SK-N-SH (cell line): ENCODE measurements at regions not wholly inside any gene's neighbourhood (a gene's known extent, or its start where the extent isn't known, plus 50 kb on each side); places are given as distances from the start of the nearest gene placed in this dataset.

Experiments
- CTCF ChIA-PET: fragments of 300-600, 350-600 bp; formaldehyde crosslinking; extraction: SDS; loops from one replicate; lab custom pipeline; 2021; lab: Yijun Ruan, JAX
- POLR2A ChIA-PET: fragments of 350-600 bp; sonication (Branson Sonifier 250); formaldehyde crosslinking; extraction: SDS; loops from one replicate; lab custom pipeline; 2020; ENCODE audit warnings: antibody characterized with exemption, inconsistent platforms; lab: Yijun Ruan, JAX
- DNase-seq: peaks from one replicate; pipeline ENCODE4 v3.0.0; 2012
- H2AFZ ChIP-seq: fragments of 200-600 bp; sonication (generic); 2 replicates; pipeline ENCODE4 v1.8.1; 2016; ENCODE audit warnings: antibody characterized with exemption, mild to moderate bottlenecking, low read depth
- H3F3A ChIP-seq: fragments of 200-600 bp; sonication (generic); replicated peaks from 2 replicates; pipeline ENCODE3; 2016; ENCODE audit warnings: antibody characterized with exemption, mild to moderate bottlenecking; ENCODE audit not compliant: insufficient read depth
- H3K27ac ChIP-seq, 2 experiments: fragments of 200-500 bp in 1 of 2; fragments of 200-600 bp in 1 of 2; sonication (Bioruptor generic) in 1 of 2; sonication (generic), shearing (Covaris generic) in 1 of 2; 2 replicates each; pipeline versions ENCODE4 v1.5.1 to v1.6.1; 2014 to 2016; ENCODE audit warnings: low read depth in 2 of 2, inconsistent platforms in 1 of 2, low read length in 1 of 2, mild to moderate bottlenecking in 1 of 2, mixed read lengths in 1 of 2
- H3K27me3 ChIP-seq: fragments of 200-600 bp; sonication (generic), shearing (Covaris generic); 2 replicates; pipeline ENCODE4 v1.6.1; 2016; ENCODE audit warnings: mixed run types; ENCODE audit not compliant: insufficient read depth
- H3K36me3 ChIP-seq, 2 experiments: fragments of 200-500 bp in 1 of 2; fragments of 200-600 bp in 1 of 2; sonication (Bioruptor generic) in 1 of 2; sonication (generic) in 1 of 2; replicated peaks in 1 of 2; 2 replicates each; pipeline versions ENCODE3 to v1.5.1; 2014 to 2016; ENCODE audit warnings: low read length in 1 of 2, mild to moderate bottlenecking in 1 of 2; ENCODE audit not compliant: insufficient read depth in 2 of 2, control insufficient read depth in 1 of 2
- H3K4me1 ChIP-seq, 2 experiments: fragments of 200-500 bp in 1 of 2; fragments of 200-600 bp in 1 of 2; sonication (Bioruptor generic) in 1 of 2; sonication (generic), shearing (Covaris generic) in 1 of 2; 2 replicates each; pipeline versions ENCODE4 v1.5.1 to v1.6.1; 2014 to 2016; ENCODE audit warnings: low read depth in 1 of 2, low read length in 1 of 2, mixed run types in 1 of 2; ENCODE audit not compliant: insufficient read depth in 2 of 2, control insufficient read depth in 1 of 2
- H3K4me2 ChIP-seq: fragments of 200-600 bp; sonication (generic), shearing (Covaris generic); 2 replicates; pipeline ENCODE4 v1.6.1; 2017; ENCODE audit warnings: mixed run types
- H3K4me3 ChIP-seq, 2 experiments: fragments of 200-500 bp in 1 of 2; fragments of 200-600 bp in 1 of 2; sonication (Bioruptor generic) in 1 of 2; sonication (generic), shearing (Covaris generic) in 1 of 2; 2 replicates each; pipeline versions ENCODE4 v1.5.1 to v1.8.1; 2014 to 2016; ENCODE audit warnings: low read depth in 2 of 2, inconsistent platforms in 1 of 2, low read length in 1 of 2, mild to moderate bottlenecking in 1 of 2, mixed read lengths in 1 of 2, moderate library complexity in 1 of 2
- H3K79me2 ChIP-seq: fragments of 200-600 bp; sonication (generic); 2 replicates; pipeline ENCODE4 v1.8.1; 2017; ENCODE audit warnings: mild to moderate bottlenecking; ENCODE audit not compliant: insufficient read depth
- H3K9ac ChIP-seq: fragments of 200-600 bp; sonication (generic); 2 replicates; pipeline ENCODE4 v1.6.1; 2017; ENCODE audit warnings: mixed run types
- H3K9me2 ChIP-seq: fragments of 200-600 bp; sonication (generic); 2 replicates; pipeline ENCODE4 v1.6.1; 2017; ENCODE audit warnings: mixed run types
- H3K9me3 ChIP-seq: fragments of 200-600 bp; sonication (generic); 2 replicates; pipeline ENCODE4 v1.6.1; 2017; ENCODE audit warnings: mixed run types, mild to moderate bottlenecking, moderate library complexity
- H4K20me1 ChIP-seq: fragments of 200-600 bp; sonication (generic); 2 replicates; pipeline ENCODE4 v1.6.1; 2017; ENCODE audit warnings: mild to moderate bottlenecking, mixed run types; ENCODE audit not compliant: insufficient read depth
- CHD2 ChIP-seq: fragments of 150-350 bp; IDR thresholded peaks from 2 replicates; pipeline ENCODE4 v1.6.1; 2018; ENCODE audit warnings: low read length; ENCODE audit not compliant: partially characterized antibody
- CTCF ChIP-seq: fragments of 200-600 bp; sonication (generic); IDR thresholded peaks from 2 replicates; pipeline ENCODE4 v1.6.1; 2017; ENCODE audit warnings: antibody characterized with exemption, mild to moderate bottlenecking, moderate library complexity
- FOSL2 ChIP-seq: IDR thresholded peaks from 2 replicates; pipeline ENCODE4 v1.4.0; 2012; ENCODE audit warnings: low read depth, mild to moderate bottlenecking, moderate library complexity, borderline replicate concordance
- FOXJ3 ChIP-seq: sonication (generic); formaldehyde crosslinking; IDR thresholded peaks from 2 replicates; pipeline ENCODE4 v1.5.1; 2020; ENCODE audit warnings: mild to moderate bottlenecking, missing genetic modification reagents
- FOXM1 ChIP-seq: IDR thresholded peaks from 2 replicates; pipeline ENCODE4 v1.4.0; 2012; ENCODE audit warnings: low read depth, mild to moderate bottlenecking
- GATA2 ChIP-seq: sonication (generic); formaldehyde crosslinking; IDR thresholded peaks from 2 replicates; pipeline ENCODE4 v1.5.0; 2020; ENCODE audit warnings: mild to moderate bottlenecking, missing genetic modification reagents
- MAX ChIP-seq: IDR thresholded peaks from 2 replicates; pipeline ENCODE4 v1.4.0; 2012; ENCODE audit warnings: low read depth
- MXI1 ChIP-seq: IDR thresholded peaks from 2 replicates; pipeline ENCODE4 v1.6.1; 2012; ENCODE audit warnings: mild to moderate bottlenecking, low read depth, low read length, improper control_type of control experiment
- NRF1 ChIP-seq: IDR thresholded peaks from 2 replicates; pipeline ENCODE4 v1.6.1; 2012; ENCODE audit warnings: low read depth, mild to moderate bottlenecking, low read length
- PBX3 ChIP-seq: IDR thresholded peaks from 2 replicates; pipeline ENCODE4; 2012
- RAD21 ChIP-seq: IDR thresholded peaks from 2 replicates; pipeline ENCODE4 v1.6.1; 2012; ENCODE audit warnings: mild to moderate bottlenecking, low read length
- RCOR1 ChIP-seq: fragments of 150-350 bp; IDR thresholded peaks from 2 replicates; pipeline ENCODE4 v1.6.1; 2017; ENCODE audit warnings: antibody characterized with exemption, low read length
- REST ChIP-seq: IDR thresholded peaks from 2 replicates; pipeline ENCODE4 v1.6.1; 2012; ENCODE audit warnings: mild to moderate bottlenecking, low read depth, low read length, moderate library complexity
- RFX5 ChIP-seq: IDR thresholded peaks from 2 replicates; pipeline ENCODE4 v1.6.1; 2012; ENCODE audit warnings: mild to moderate bottlenecking, improper control_type of control experiment, low read length
- SMC3 ChIP-seq: IDR thresholded peaks from 2 replicates; pipeline ENCODE4 v1.6.1; 2012; ENCODE audit warnings: low read depth, low read length, improper control_type of control experiment
- TEAD4 ChIP-seq: IDR thresholded peaks from 2 replicates; pipeline ENCODE4 v1.4.0; 2012; ENCODE audit warnings: mild to moderate bottlenecking, borderline replicate concordance; ENCODE audit not compliant: insufficient read depth
- WGBS: methylation state at CpG from one replicate; pipeline ENCODE4 v1.1.6; 2017; ENCODE audit warnings: low lambda C conversion rate; 5-methylcytosine and 5-hydroxymethylcytosine counted together

- no peak overlapping the region for H2AFZ ChIP-seq
- no peak overlapping the region for H3K4me3 ChIP-seq
- WGBS, result 27% methylated on average over 3 of the region's 3 CpGs
- H3K36me3 ChIP-seq, result no peaks in the 10 kb centered on the region
- no peak overlapping the region for H3K9ac ChIP-seq
- H3F3A ChIP-seq, result no peaks in the 10 kb centered on the region
- H3K9me2 ChIP-seq, result no peaks in the 10 kb centered on the region
- no peak overlapping the region for H3K4me2 ChIP-seq
- no peak overlapping the region for H3K27ac ChIP-seq
- H4K20me1 ChIP-seq, result no peaks in the 10 kb centered on the region
- H3K27me3 ChIP-seq, result no peaks in the 10 kb centered on the region
- ChIA-PET CTCF (no interaction called here), POLR2A (no interaction called here)
- no peaks in the 10 kb centered on the region for H3K9me3 ChIP-seq
- TF ChIP-seq FOXM1 (no peak), FOXJ3 (CRISPR knock-in tag) (no peak), RCOR1 (no peak), MAX (no peak), RAD21 (no peak), CTCF (no peak), NRF1 (no peak)
- no peak for DNase-seq
- no peaks in the 10 kb centered on the region for H3K4me1 ChIP-seq
- H3K79me2 ChIP-seq, result no peaks in the 10 kb centered on the region
Observed at GRCh38 chr17:70968302-70968701, 799.0 kb downstream of the KCNJ2 start.

GRCh38 chr17:70969521-70970034, 800.2 kb downstream of the KCNJ2 start:
- no peak for DNase-seq
- TF ChIP-seq CHD2 (no peak), SMC3 (no peak), NRF1 (no peak), RFX5 (no peak), MXI1 (no peak), FOSL2 (no peak), MAX (no peak), TEAD4 (no peak), PBX3 (no peak), GATA2 (CRISPR knock-in tag) (no peak), REST (no peak), FOXJ3 (CRISPR knock-in tag) (no peak)
- no peaks in the 10 kb centered on the region for H3K9me3 ChIP-seq
- no peak overlapping the region for H3K27ac ChIP-seq
- no peak overlapping the region for H3K4me2 ChIP-seq
- no peaks in the 10 kb centered on the region for H3K9me2 ChIP-seq
- H3K36me3 ChIP-seq, result no peaks in the 10 kb centered on the region
- no peak overlapping the region for H2AFZ ChIP-seq
- H4K20me1 ChIP-seq, result no peaks in the 10 kb centered on the region
- no peaks in the 10 kb centered on the region for H3K4me1 ChIP-seq
- ChIA-PET CTCF (no interaction called here), POLR2A (no interaction called here)
- WGBS, result 57% methylated on average over 6 of the region's 6 CpGs
- no peak overlapping the region for H3K4me3 ChIP-seq
- H3K27me3 ChIP-seq, result no peaks in the 10 kb centered on the region
- H3K9ac ChIP-seq, result no peak overlapping the region
- no peaks in the 10 kb centered on the region for H3F3A ChIP-seq
- H3K79me2 ChIP-seq, result no peaks in the 10 kb centered on the region
